ENCODE measurements at regions not wholly inside any gene's neighbourhood (a gene's known extent, or its start where the extent isn't known, plus 50 kb on each side); places are given as distances from the start of the nearest gene placed in this dataset.
"Not testable (repeated sequence)": the region's sequence is repeated elsewhere in the genome, so short reads cannot be mapped to it uniquely, and the experiment has no call there.

- Histone ChIP-seq H3K36me3 (ENCODE audit: control insufficient read depth in 2 of 2, extremely low read depth in 1 of 2, insufficient read depth in 2 of 2, low read length in 2 of 2) (no peaks in the 10 kb centered on the region), H3K27me3 (ENCODE audit: control insufficient read depth, extremely low read depth, insufficient read depth, low read length) (no peaks in the 10 kb centered on the region), H3K9me3 (ENCODE audit: control insufficient read depth, low read depth, low read length) (no peaks in the 10 kb centered on the region), H3K4me3 (ENCODE audit: control insufficient read depth in 2 of 3, extremely low read depth in 1 of 3, insufficient read depth in 2 of 3, low read depth in 1 of 3, low read length in 3 of 3) (no peak overlapping the region), H4K20me1 (ENCODE audit: control insufficient read depth, extremely low read depth, insufficient read depth, low read length) (no peaks in the 10 kb centered on the region), H2AFZ (ENCODE audit: control insufficient read depth, low read length) (no peak overlapping the region), H3K9ac (ENCODE audit: control insufficient read depth, extremely low read depth, insufficient read depth, low read length) (no peak overlapping the region), H3K4me2 (ENCODE audit: control insufficient read depth, extremely low read depth, insufficient read depth, low read depth, low read length) (no peak overlapping the region), H3K79me2 (ENCODE audit: control insufficient read depth, insufficient read depth, low read length) (no peaks in the 10 kb centered on the region), H3K27ac (ENCODE audit: control insufficient read depth, insufficient read depth, low read length) (no peak overlapping the region), H3K4me1 (ENCODE audit: control insufficient read depth, extremely low read depth, insufficient read depth, low read length) (no peaks in the 10 kb centered on the region), H3K9me1 (ENCODE audit: control insufficient read depth, extremely low read depth, insufficient read depth, low read length) (no peaks in the 10 kb centered on the region)
- DNase-seq (ENCODE audit: low read depth, low spot score) (no peak), FAIRE-seq (no peak)
- dilution Hi-C loops (cut with MboI; ENCODE audit: extremely low pct_ligation_motif_present, low sequenced_read_pairs) = no loop called here
- TF ChIP-seq, protein P1, sequence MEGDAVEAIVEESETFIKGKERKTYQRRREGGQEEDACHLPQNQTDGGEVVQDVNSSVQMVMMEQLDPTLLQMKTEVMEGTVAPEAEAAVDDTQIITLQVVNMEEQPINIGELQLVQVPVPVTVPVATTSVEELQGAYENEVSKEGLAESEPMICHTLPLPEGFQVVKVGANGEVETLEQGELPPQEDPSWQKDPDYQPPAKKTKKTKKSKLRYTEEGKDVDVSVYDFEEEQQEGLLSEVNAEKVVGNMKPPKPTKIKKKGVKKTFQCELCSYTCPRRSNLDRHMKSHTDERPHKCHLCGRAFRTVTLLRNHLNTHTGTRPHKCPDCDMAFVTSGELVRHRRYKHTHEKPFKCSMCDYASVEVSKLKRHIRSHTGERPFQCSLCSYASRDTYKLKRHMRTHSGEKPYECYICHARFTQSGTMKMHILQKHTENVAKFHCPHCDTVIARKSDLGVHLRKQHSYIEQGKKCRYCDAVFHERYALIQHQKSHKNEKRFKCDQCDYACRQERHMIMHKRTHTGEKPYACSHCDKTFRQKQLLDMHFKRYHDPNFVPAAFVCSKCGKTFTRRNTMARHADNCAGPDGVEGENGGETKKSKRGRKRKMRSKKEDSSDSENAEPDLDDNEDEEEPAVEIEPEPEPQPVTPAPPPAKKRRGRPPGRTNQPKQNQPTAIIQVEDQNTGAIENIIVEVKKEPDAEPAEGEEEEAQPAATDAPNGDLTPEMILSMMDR (optimal IDR thresholded peaks at IDR 0.05 in 1 of 3, IDR thresholded peaks at IDR 0.05 in 1 of 3, conservative IDR thresholded peaks at IDR 0.05 in 1 of 3; ENCODE audit: extremely low read depth in 1 of 3, insufficient read depth in 2 of 3, low read length in 3 of 3) = no peak
- no peak for TF ChIP-seq EZH2 (IDR thresholded peaks at IDR 0.05; ENCODE audit: low read length)
Observed at GRCh38 chr3:152773633-152774032, 61.3 kb upstream of the P2RY1 start.

DNA sequence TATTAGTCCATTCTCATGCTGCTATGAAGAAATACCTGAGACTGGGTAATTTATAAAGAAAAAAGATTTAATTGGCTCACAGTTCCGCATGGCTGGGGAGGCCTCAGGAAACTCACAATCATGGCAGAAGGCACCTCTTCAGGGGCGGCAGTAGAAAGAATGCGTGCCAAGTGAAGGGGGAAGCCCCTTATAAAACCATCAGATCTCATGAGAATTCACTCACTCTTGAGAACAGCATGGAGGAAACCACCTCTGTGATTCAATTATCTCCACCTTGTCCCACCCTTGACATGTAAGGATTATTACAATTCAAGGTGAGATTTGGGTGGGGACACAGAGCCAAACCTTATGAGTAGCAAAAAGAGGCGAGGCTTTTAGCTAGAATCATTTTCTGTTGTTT lies 60.7 kb upstream of the P2RY1 start:
- FAIRE-seq; H3K27me3 ChIP-seq (ENCODE audit: control insufficient read depth, extremely low read depth, insufficient read depth, low read length); H3K4me1 ChIP-seq (ENCODE audit: control insufficient read depth, extremely low read depth, insufficient read depth, low read length); H3K27ac ChIP-seq (ENCODE audit: control insufficient read depth, insufficient read depth, low read length); H3K36me3 ChIP-seq (ENCODE audit: control insufficient read depth in 2 of 2, extremely low read depth in 1 of 2, insufficient read depth in 2 of 2, low read length in 2 of 2); H3K9ac ChIP-seq (ENCODE audit: control insufficient read depth, extremely low read depth, insufficient read depth, low read length); H3K4me2 ChIP-seq (ENCODE audit: control insufficient read depth, extremely low read depth, insufficient read depth, low read depth, low read length); H2AFZ ChIP-seq (ENCODE audit: control insufficient read depth, low read length); H4K20me1 ChIP-seq (ENCODE audit: control insufficient read depth, extremely low read depth, insufficient read depth, low read length); DNase-seq (ENCODE audit: low read depth, low spot score); H3K4me3 ChIP-seq (ENCODE audit: control insufficient read depth in 2 of 3, extremely low read depth in 1 of 3, insufficient read depth in 2 of 3, low read depth in 1 of 3, low read length in 3 of 3); H3K79me2 ChIP-seq (ENCODE audit: control insufficient read depth, insufficient read depth, low read length); dilution Hi-C loops (cut with MboI; ENCODE audit: extremely low pct_ligation_motif_present, low sequenced_read_pairs); H3K9me3 ChIP-seq (ENCODE audit: control insufficient read depth, low read depth, low read length); H3K9me1 ChIP-seq (ENCODE audit: control insufficient read depth, extremely low read depth, insufficient read depth, low read length): not testable (repeated sequence)

GRCh38 chr3:152778022-152778421 lies 56.9 kb upstream of the P2RY1 start:
- no peak overlapping the region for H3K9ac ChIP-seq (ENCODE audit: control insufficient read depth, extremely low read depth, insufficient read depth, low read length)
- dilution Hi-C loops (cut with MboI; ENCODE audit: extremely low pct_ligation_motif_present, low sequenced_read_pairs) = no loop called here
- H3K4me2 ChIP-seq (ENCODE audit: control insufficient read depth, extremely low read depth, insufficient read depth, low read depth, low read length) = no peak overlapping the region
- no peak overlapping the region for H3K27ac ChIP-seq (ENCODE audit: control insufficient read depth, insufficient read depth, low read length)
- H3K9me3 ChIP-seq (ENCODE audit: control insufficient read depth, low read depth, low read length) = no peaks in the 10 kb centered on the region
- H2AFZ ChIP-seq (ENCODE audit: control insufficient read depth, low read length) = no peak overlapping the region
- no peaks in the 10 kb centered on the region for H3K79me2 ChIP-seq (ENCODE audit: control insufficient read depth, insufficient read depth, low read length)
- no peak overlapping the region for H3K4me3 ChIP-seq (ENCODE audit: control insufficient read depth in 2 of 3, extremely low read depth in 1 of 3, insufficient read depth in 2 of 3, low read depth in 1 of 3, low read length in 3 of 3)
- TF ChIP-seq EZH2 (IDR thresholded peaks at IDR 0.05; ENCODE audit: low read length) = no peak
- TF ChIP-seq, protein P1 (optimal IDR thresholded peaks at IDR 0.05 in 1 of 3, IDR thresholded peaks at IDR 0.05 in 1 of 3, conservative IDR thresholded peaks at IDR 0.05 in 1 of 3; ENCODE audit: extremely low read depth in 1 of 3, insufficient read depth in 2 of 3, low read length in 3 of 3) = no peak
- DNase-seq (ENCODE audit: low read depth, low spot score) (no peak), FAIRE-seq (no peak)
- no peaks in the 10 kb centered on the region for H3K9me1 ChIP-seq (ENCODE audit: control insufficient read depth, extremely low read depth, insufficient read depth, low read length)
- H4K20me1 ChIP-seq (ENCODE audit: control insufficient read depth, extremely low read depth, insufficient read depth, low read length) = no peaks in the 10 kb centered on the region
- peaks cover 4% of the 10 kb centered on the region for H3K4me1 ChIP-seq (ENCODE audit: control insufficient read depth, extremely low read depth, insufficient read depth, low read length)
- H3K36me3 ChIP-seq (ENCODE audit: control insufficient read depth in 2 of 2, extremely low read depth in 1 of 2, insufficient read depth in 2 of 2, low read length in 2 of 2) = no peaks in the 10 kb centered on the region
- no peaks in the 10 kb centered on the region for H3K27me3 ChIP-seq (ENCODE audit: control insufficient read depth, extremely low read depth, insufficient read depth, low read length)

All from keratinocyte (primary cell).